Gastrocnemius medialis (tissue), 4 donors: ENCODE measurements at regions not wholly inside any gene's neighbourhood (a gene's known extent, or its start where the extent isn't known, plus 50 kb on each side); places are given as distances from the start of the nearest gene placed in this dataset.

Experiments used
- ATAC-seq, 2 donors: fragments of 150-250 bp; one replicate each; pipeline ENCODE4 v1.9.1; 2016
- DNase-seq, 2 donors: peaks; one replicate each; pipeline ENCODE4 v3.0.0-alpha.2; 2019
- H3K27ac ChIP-seq, 4 donors: fragments of 200-600 bp; sonication (generic); 1 replicate in 1 of 4; 2 replicates in 3 of 4; pipeline ENCODE4 v1.5.1; 2016 to 2018; ENCODE audit warnings: mild to moderate bottlenecking in 2 of 4, moderate library complexity in 1 of 4
- H3K27me3 ChIP-seq, 3 donors: fragments of 200-600 bp; sonication (generic) in 2 of 3; 1 replicate in 1 of 3; 2 replicates in 2 of 3; pipeline versions ENCODE4 v1.5.1 to v1.6.0; 2016 to 2019; ENCODE audit warnings: mild to moderate bottlenecking in 1 of 3, moderate library complexity in 1 of 3
- H3K36me3 ChIP-seq, 2 donors: fragments of 200-600 bp; sonication (generic) in 1 of 2; one replicate each; pipeline ENCODE4 v1.5.1; 2017 to 2018
- H3K4me1 ChIP-seq, 2 donors: fragments of 200-600 bp; sonication (generic) in 1 of 2; one replicate each; pipeline ENCODE4 v1.5.1; 2016 to 2017; ENCODE audit warnings: mild to moderate bottlenecking in 2 of 2
- H3K4me3 ChIP-seq, 4 donors: fragments of 200-600 bp; sonication (generic) in 3 of 4; 1 replicate in 1 of 4; 2 replicates in 3 of 4; pipeline ENCODE4 v1.5.1; 2016 to 2019; ENCODE audit warnings: mild to moderate bottlenecking in 2 of 4
- H3K9me3 ChIP-seq, 3 donors: fragments of 200-600 bp; sonication (generic) in 2 of 3; 1 replicate in 1 of 3; 2 replicates in 2 of 3; pipeline ENCODE4 v1.5.1; 2016 to 2019
- POLR2A ChIP-seq, 2 donors: fragments of 450-650 bp; IDR thresholded peaks; one replicate each; pipeline ENCODE4 v1.6.1; 2017; ENCODE audit warnings: antibody characterized with exemption in 2 of 2, mild to moderate bottlenecking in 2 of 2, moderate library complexity in 2 of 2
- in situ Hi-C, 4 donors: fragments of 200-750 bp; cut with MboI; loops; one replicate each; pipeline versions ENCODE4 v1.15.0 to v1.8.0; 2017; ENCODE audit warnings: low sequenced_read_pairs in 4 of 4
- intact Hi-C: fragments of 100-400 bp; cut with DNase I; formaldehyde crosslinking; loops from one replicate; pipeline ENCODE4 v1.15.1; 2023; ENCODE audit warnings: low total_unique reads
- TF ChIP-seq, protein P1 (sequence below), 5 experiments: fragments of 450-650 bp in 3 of 5; fragments of 200-600 bp in 2 of 5; sonication (generic) in 2 of 5; IDR thresholded peaks in 4 of 5; conservative IDR thresholded peaks in 1 of 5; 1 replicate in 4 of 5; 2 replicates in 1 of 5; pipeline ENCODE4 v1.5.1; 2016 to 2019; ENCODE audit warnings: antibody characterized with exemption in 5 of 5, mild to moderate bottlenecking in 3 of 5, moderate library complexity in 3 of 5

- TF ChIP-seq POLR2A (IDR thresholded peaks at IDR 0.05) = no peak
- TF ChIP-seq, protein P1, sequence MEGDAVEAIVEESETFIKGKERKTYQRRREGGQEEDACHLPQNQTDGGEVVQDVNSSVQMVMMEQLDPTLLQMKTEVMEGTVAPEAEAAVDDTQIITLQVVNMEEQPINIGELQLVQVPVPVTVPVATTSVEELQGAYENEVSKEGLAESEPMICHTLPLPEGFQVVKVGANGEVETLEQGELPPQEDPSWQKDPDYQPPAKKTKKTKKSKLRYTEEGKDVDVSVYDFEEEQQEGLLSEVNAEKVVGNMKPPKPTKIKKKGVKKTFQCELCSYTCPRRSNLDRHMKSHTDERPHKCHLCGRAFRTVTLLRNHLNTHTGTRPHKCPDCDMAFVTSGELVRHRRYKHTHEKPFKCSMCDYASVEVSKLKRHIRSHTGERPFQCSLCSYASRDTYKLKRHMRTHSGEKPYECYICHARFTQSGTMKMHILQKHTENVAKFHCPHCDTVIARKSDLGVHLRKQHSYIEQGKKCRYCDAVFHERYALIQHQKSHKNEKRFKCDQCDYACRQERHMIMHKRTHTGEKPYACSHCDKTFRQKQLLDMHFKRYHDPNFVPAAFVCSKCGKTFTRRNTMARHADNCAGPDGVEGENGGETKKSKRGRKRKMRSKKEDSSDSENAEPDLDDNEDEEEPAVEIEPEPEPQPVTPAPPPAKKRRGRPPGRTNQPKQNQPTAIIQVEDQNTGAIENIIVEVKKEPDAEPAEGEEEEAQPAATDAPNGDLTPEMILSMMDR (IDR thresholded peaks at IDR 0.05 in 4 of 5, conservative IDR thresholded peaks at IDR 0.05 in 1 of 5) = no peak
- no peaks in the 10 kb centered on the region for H3K27me3 ChIP-seq
- H3K4me1 ChIP-seq = no peaks in the 10 kb centered on the region
- H3K36me3 ChIP-seq = no peaks in the 10 kb centered on the region
- H3K4me3 ChIP-seq = no peak overlapping the region
- DNase-seq (no peak), ATAC-seq (no peak)
- in situ Hi-C loops (no loop called here), intact Hi-C loops (no loop called here)
- H3K27ac ChIP-seq = no peak overlapping the region
- no peaks in the 10 kb centered on the region for H3K9me3 ChIP-seq
These were observed 94.4 kb upstream of the STEAP4 start for GRCh38 chr7:88401009-88401623.

DNA sequence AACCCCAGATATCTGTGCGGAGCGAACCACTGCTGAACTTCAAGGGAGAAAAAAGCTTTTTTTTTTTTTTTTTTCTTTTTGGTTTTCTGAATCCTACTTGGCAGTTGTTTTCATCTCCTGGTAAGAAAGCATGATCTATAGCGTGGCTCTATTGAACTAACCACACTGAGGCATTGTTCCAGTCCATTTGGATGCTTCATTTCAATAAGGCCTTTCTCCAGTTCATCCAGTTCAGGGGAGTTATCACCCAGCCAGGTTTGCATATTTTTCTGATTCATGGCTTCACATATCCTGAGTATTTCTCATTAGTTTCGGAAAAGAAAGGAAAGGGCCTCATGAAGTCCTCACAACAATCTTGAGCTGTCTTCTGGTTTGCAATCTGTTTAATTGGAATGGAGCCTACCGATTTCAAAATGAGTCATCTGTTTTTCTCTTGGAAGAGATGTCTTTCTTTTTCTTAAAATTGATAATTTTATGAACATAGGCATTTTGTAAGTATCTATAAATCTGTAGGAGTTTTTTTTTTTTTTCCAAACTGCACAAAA lies 93.1 kb upstream of the STEAP4 start:
- intact Hi-C loops = no loop called here
- H3K9me3 ChIP-seq = no peaks in the 10 kb centered on the region
- H3K27ac ChIP-seq = no peak overlapping the region
- H3K36me3 ChIP-seq = no peaks in the 10 kb centered on the region
- in situ Hi-C loops = no loop called here
- no peaks in the 10 kb centered on the region for H3K4me1 ChIP-seq
- ATAC-seq (no peak), DNase-seq (no peak)
- TF ChIP-seq, protein P1 (IDR thresholded peaks at IDR 0.05 in 4 of 5, conservative IDR thresholded peaks at IDR 0.05 in 1 of 5) = no peak
- no peak for TF ChIP-seq POLR2A (IDR thresholded peaks at IDR 0.05)
- H3K27me3 ChIP-seq = no peaks in the 10 kb centered on the region
- H3K4me3 ChIP-seq = no peak overlapping the region

DNA sequence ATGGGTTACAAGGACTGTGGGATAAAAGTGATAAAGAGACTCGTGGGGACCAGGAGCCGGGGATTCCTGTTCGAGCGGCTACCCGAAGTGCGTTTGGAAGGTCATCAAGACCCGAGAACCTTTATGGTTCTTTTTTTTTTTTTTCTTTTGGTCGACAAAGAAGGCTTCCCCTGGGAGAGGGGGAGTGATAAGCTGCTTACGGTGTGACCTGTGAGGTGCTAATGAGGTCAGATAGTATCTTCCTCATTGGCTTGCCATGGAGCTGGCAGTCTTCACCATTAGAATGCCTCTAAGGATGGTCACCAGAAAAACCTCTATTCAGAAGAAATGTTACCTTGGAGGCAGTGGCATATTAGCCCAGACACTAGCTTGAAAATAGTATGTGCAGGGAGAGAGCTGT lies 92.3 kb upstream of the STEAP4 start:
- ATAC-seq (no peak), DNase-seq (no peak)
- intact Hi-C loops = no loop called here
- H3K27ac ChIP-seq = no peak overlapping the region
- in situ Hi-C loops = no loop called here
- no peaks in the 10 kb centered on the region for H3K36me3 ChIP-seq
- H3K27me3 ChIP-seq = no peaks in the 10 kb centered on the region
- H3K4me1 ChIP-seq = no peaks in the 10 kb centered on the region
- no peak overlapping the region for H3K4me3 ChIP-seq
- no peak for TF ChIP-seq POLR2A (IDR thresholded peaks at IDR 0.05)
- TF ChIP-seq, protein P1 (IDR thresholded peaks at IDR 0.05 in 4 of 5, conservative IDR thresholded peaks at IDR 0.05 in 1 of 5) = no peak
- H3K9me3 ChIP-seq = no peaks in the 10 kb centered on the region

DNA sequence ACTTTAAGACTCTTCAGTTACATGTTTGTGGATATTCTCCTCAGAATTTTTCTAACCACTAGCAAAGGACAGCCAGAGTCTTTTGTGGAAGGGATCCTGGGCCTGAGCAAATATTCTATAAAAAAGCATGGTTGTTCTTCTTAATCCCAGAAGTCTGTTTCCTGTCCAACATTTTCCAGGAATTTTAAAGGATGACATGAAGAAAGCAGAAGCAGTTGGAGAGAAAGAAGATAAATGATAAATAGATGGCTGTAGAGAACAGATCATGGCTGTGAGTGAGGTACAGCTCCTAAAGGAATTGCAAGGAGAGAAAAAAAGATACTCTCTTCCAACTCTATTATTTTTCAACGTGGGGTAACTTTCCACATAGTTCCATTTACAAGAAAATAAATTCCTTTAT lies 91.8 kb upstream of the STEAP4 start:
- no peak for TF ChIP-seq POLR2A (IDR thresholded peaks at IDR 0.05)
- TF ChIP-seq, protein P1 (IDR thresholded peaks at IDR 0.05 in 4 of 5, conservative IDR thresholded peaks at IDR 0.05 in 1 of 5) = no peak
- Histone ChIP-seq H3K9me3 (no peaks in the 10 kb centered on the region), H3K4me1 (no peaks in the 10 kb centered on the region), H3K27me3 (no peaks in the 10 kb centered on the region), H3K4me3 (no peak overlapping the region), H3K27ac (no peak overlapping the region), H3K36me3 (no peaks in the 10 kb centered on the region)
- in situ Hi-C loops (no loop called here), intact Hi-C loops (no loop called here)
- no peak for DNase-seq
- ATAC-seq = no peak

DNA sequence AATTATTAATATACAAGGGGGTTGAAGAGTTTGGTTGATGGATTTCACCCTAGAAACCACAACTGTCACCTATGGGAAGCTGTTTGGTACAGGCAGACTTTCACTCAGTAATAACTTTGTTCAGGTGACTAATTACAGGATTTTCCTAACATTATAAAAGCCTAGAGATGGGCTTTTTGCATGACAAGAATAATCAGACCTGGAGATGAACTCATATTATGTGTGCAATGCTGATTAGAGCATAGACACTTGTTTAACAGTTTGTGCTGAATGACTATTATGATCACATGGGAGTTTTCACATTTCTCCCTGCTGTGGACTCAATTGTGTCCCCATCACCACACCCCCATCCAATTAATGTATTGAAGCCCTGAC lies 90.2 kb upstream of the STEAP4 start:
- intact Hi-C loops = no loop called here
- Histone ChIP-seq H3K27ac (no peak overlapping the region), H3K36me3 (no peaks in the 10 kb centered on the region), H3K27me3 (no peaks in the 10 kb centered on the region), H3K4me3 (no peak overlapping the region), H3K4me1 (no peaks in the 10 kb centered on the region), H3K9me3 (no peaks in the 10 kb centered on the region)
- in situ Hi-C loops = no loop called here
- ATAC-seq (no peak), DNase-seq (no peak)
- TF ChIP-seq, protein P1 (IDR thresholded peaks at IDR 0.05 in 4 of 5, conservative IDR thresholded peaks at IDR 0.05 in 1 of 5) = no peak
- no peak for TF ChIP-seq POLR2A (IDR thresholded peaks at IDR 0.05)
